ENCODE measurements at regions not wholly inside any gene's neighbourhood (a gene's known extent, or its start where the extent isn't known, plus 50 kb on each side); places are given as distances from the start of the nearest gene placed in this dataset.

- TF ChIP-seq, protein P1, sequence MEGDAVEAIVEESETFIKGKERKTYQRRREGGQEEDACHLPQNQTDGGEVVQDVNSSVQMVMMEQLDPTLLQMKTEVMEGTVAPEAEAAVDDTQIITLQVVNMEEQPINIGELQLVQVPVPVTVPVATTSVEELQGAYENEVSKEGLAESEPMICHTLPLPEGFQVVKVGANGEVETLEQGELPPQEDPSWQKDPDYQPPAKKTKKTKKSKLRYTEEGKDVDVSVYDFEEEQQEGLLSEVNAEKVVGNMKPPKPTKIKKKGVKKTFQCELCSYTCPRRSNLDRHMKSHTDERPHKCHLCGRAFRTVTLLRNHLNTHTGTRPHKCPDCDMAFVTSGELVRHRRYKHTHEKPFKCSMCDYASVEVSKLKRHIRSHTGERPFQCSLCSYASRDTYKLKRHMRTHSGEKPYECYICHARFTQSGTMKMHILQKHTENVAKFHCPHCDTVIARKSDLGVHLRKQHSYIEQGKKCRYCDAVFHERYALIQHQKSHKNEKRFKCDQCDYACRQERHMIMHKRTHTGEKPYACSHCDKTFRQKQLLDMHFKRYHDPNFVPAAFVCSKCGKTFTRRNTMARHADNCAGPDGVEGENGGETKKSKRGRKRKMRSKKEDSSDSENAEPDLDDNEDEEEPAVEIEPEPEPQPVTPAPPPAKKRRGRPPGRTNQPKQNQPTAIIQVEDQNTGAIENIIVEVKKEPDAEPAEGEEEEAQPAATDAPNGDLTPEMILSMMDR (IDR thresholded peaks at IDR 0.05) = no peak
- TF ChIP-seq POLR2A (IDR thresholded peaks at IDR 0.05) = no peak
Measured at GRCh38 chr4:66852843-66853242, 692.5 kb downstream of the CENPC start.
